Inflammatory macrophage treated with lipopolysaccharide for 4 hours (primary cell): ENCODE measurements at regions not wholly inside any gene's neighbourhood (a gene's known extent, or its start where the extent isn't known, plus 50 kb on each side); places are given as distances from the start of the nearest gene placed in this dataset.
"Not testable (repeated sequence)": the region's sequence is repeated elsewhere in the genome, so short reads cannot be mapped to it uniquely, and the experiment has no call there.

Experiments used
- DNase-seq: peaks from one replicate; pipeline ENCODE4 v3.0.0-alpha.2; 2020

- no peak for DNase-seq
Observed at GRCh38 chr6:37766717-37767116, 52.8 kb upstream of the ZFAND3 start.

- DNase-seq = no peak
Observed at GRCh38 chr6:37765182-37765775, 54.2 kb upstream of the ZFAND3 start.

GRCh38 chr6:37763413-37763812 lies 56.1 kb upstream of the ZFAND3 start:
- no peak for DNase-seq

GRCh38 chr6:37762806-37763205 lies 56.7 kb upstream of the ZFAND3 start:
- no peak for DNase-seq

GRCh38 chr6:37761554-37762271 lies 57.8 kb upstream of the ZFAND3 start:
- DNase-seq = no peak

- peak; percentile 53 for DNase-seq
Observed at GRCh38 chr6:37759221-37760144, 60.0 kb upstream of the ZFAND3 start.

GRCh38 chr6:37758647-37759046 lies 60.9 kb upstream of the ZFAND3 start:
- DNase-seq = no peak

GRCh38 chr6:37758234-37758633 lies 60.6 kb upstream of the MDGA1 start:
- peak; percentile 43 for DNase-seq

GRCh38 chr6:37757381-37757780 lies 59.7 kb upstream of the MDGA1 start:
- no peak for DNase-seq

GRCh38 chr6:37756135-37756534 lies 58.5 kb upstream of the MDGA1 start:
- DNase-seq = no peak

GRCh38 chr6:37752718-37753117 lies 55.0 kb upstream of the MDGA1 start:
- DNase-seq = no peak

- DNase-seq = not testable (repeated sequence)
Observed at GRCh38 chr6:37749367-37749766, 51.7 kb upstream of the MDGA1 start.

GRCh38 chr6:37748118-37748517 lies 50.4 kb upstream of the MDGA1 start:
- no peak for DNase-seq
